ENCODE measurements at regions not wholly inside any gene's neighbourhood (a gene's known extent, or its start where the extent isn't known, plus 50 kb on each side); places are given as distances from the start of the nearest gene placed in this dataset.
"Not testable (repeated sequence)": the region's sequence is repeated elsewhere in the genome, so short reads cannot be mapped to it uniquely, and the experiment has no call there.

- DNase-seq (ENCODE audit: low read depth) = no peak
These were observed 54.1 kb upstream of the PEG3 start for GRCh38 chr19:56894626-56895025.

- no peak for DNase-seq (ENCODE audit: low read depth)
These were observed 55.6 kb upstream of the PEG3 start for GRCh38 chr19:56896095-56896494.

GRCh38 chr19:56899943-56900342 is 59.4 kb upstream of the PEG3 start:
- no peak for DNase-seq (ENCODE audit: low read depth)

- no peak for DNase-seq (ENCODE audit: low read depth)
These were observed 60.1 kb upstream of the PEG3 start for GRCh38 chr19:56900573-56901097.

- DNase-seq (ENCODE audit: low read depth) = no peak
These were observed 65.2 kb upstream of the PEG3 start for GRCh38 chr19:56905631-56906150.

GRCh38 chr19:56912401-56913112 is 72.0 kb upstream of the PEG3 start:
- DNase-seq (ENCODE audit: low read depth) = no peak

- not testable (repeated sequence) for DNase-seq (ENCODE audit: low read depth)
These were observed 72.6 kb upstream of the PEG3 start for GRCh38 chr19:56913113-56913455.

GRCh38 chr19:56916528-56916927 is 76.0 kb upstream of the PEG3 start:
- no peak for DNase-seq (ENCODE audit: low read depth)

GRCh38 chr19:56917529-56917928 is 77.0 kb upstream of the PEG3 start:
- DNase-seq (ENCODE audit: low read depth) = no peak

GRCh38 chr19:56917998-56918397 is 77.5 kb upstream of the PEG3 start:
- DNase-seq (ENCODE audit: low read depth) = no peak

GRCh38 chr19:56918682-56919307 is 78.3 kb upstream of the PEG3 start:
- DNase-seq (ENCODE audit: low read depth) = no peak

- DNase-seq (ENCODE audit: low read depth) = no peak
These were observed 78.9 kb upstream of the PEG3 start for GRCh38 chr19:56919308-56919995.

GRCh38 chr19:56926094-56926493 is 85.6 kb upstream of the PEG3 start:
- not testable (repeated sequence) for DNase-seq (ENCODE audit: low read depth)

- no peak for DNase-seq (ENCODE audit: low read depth)
These were observed 86.8 kb upstream of the PEG3 start for GRCh38 chr19:56927294-56927693.

- no peak for DNase-seq (ENCODE audit: low read depth)
These were observed 87.3 kb upstream of the PEG3 start for GRCh38 chr19:56927791-56928207.

GRCh38 chr19:56930647-56931535 is 90.4 kb upstream of the PEG3 start:
- no peak for DNase-seq (ENCODE audit: low read depth)

- no peak for DNase-seq (ENCODE audit: low read depth)
These were observed 92.6 kb upstream of the PEG3 start for GRCh38 chr19:56933014-56933705.

- no peak for DNase-seq (ENCODE audit: low read depth)
These were observed 94.0 kb upstream of the PEG3 start for GRCh38 chr19:56934438-56935090.

GRCh38 chr19:56939951-56940350 is 99.4 kb upstream of the PEG3 start:
- no peak for DNase-seq (ENCODE audit: low read depth)

GRCh38 chr19:56942756-56943155 is 102.2 kb upstream of the PEG3 start:
- DNase-seq (ENCODE audit: low read depth) = no peak

GRCh38 chr19:56946159-56946558 is 105.6 kb upstream of the PEG3 start:
- DNase-seq (ENCODE audit: low read depth) = no peak

Measured in fibroblast of the conjunctiva (primary cell).